Left lung (tissue), 4 donors: ENCODE measurements at regions not wholly inside any gene's neighbourhood (a gene's known extent, or its start where the extent isn't known, plus 50 kb on each side); places are given as distances from the start of the nearest gene placed in this dataset.

Source experiments
- ATAC-seq: fragments of 200-7000 bp; cut with Tn5 transposase; one replicate; pipeline ENCODE4 v1.9.1; 2020; ENCODE audit warnings: moderate library complexity
- DNase-seq, 4 donors: peaks; one replicate each; pipeline ENCODE4 v3.0.0-alpha.2; 2013 to 2020
- H3K27ac ChIP-seq, 2 donors: fragments of 200-600 bp; sonication (generic) in 1 of 2; one replicate each; pipeline versions ENCODE4 v1.5.0 to v1.8.0; 2020 to 2021
- H3K27me3 ChIP-seq, 2 donors: fragments of 200-600 bp; sonication (generic) in 1 of 2; one replicate each; pipeline versions ENCODE4 v1.5.0 to v1.8.0; 2020 to 2021
- H3K36me3 ChIP-seq, 2 donors: fragments of 200-600 bp; sonication (generic) in 1 of 2; one replicate each; pipeline versions ENCODE4 v1.5.0 to v1.8.0; 2020 to 2021
- H3K4me1 ChIP-seq, 2 donors: fragments of 200-600 bp; one replicate each; pipeline ENCODE4 v1.8.0; 2021
- H3K4me3 ChIP-seq, 2 donors: fragments of 200-600 bp; sonication (generic) in 1 of 2; one replicate each; pipeline versions ENCODE4 v1.5.0 to v1.8.0; 2020 to 2021; ENCODE audit warnings: mild to moderate bottlenecking in 1 of 2
- H3K9me3 ChIP-seq, 2 donors: fragments of 200-600 bp; sonication (generic) in 1 of 2; one replicate each; pipeline versions ENCODE4 v1.5.0 to v1.8.0; 2020 to 2021
- intact Hi-C, 2 donors: fragments of 100-400 bp; cut with DNase I; formaldehyde crosslinking; loops; one replicate each; pipeline versions ENCODE4 v1.11.2 to v1.14.2; 2022
- TF ChIP-seq, protein P1 (sequence below), 2 donors: fragments of 200-600 bp; sonication (generic) in 1 of 2; IDR thresholded peaks; one replicate each; pipeline versions ENCODE4 v1.5.0 to v1.8.0; 2021; ENCODE audit warnings: antibody characterized with exemption in 2 of 2
- donor health status: DM: no; HTN: yes; CAD: no.
- donor health status: DM: no; HTN: no; CAD: no.

DNA sequence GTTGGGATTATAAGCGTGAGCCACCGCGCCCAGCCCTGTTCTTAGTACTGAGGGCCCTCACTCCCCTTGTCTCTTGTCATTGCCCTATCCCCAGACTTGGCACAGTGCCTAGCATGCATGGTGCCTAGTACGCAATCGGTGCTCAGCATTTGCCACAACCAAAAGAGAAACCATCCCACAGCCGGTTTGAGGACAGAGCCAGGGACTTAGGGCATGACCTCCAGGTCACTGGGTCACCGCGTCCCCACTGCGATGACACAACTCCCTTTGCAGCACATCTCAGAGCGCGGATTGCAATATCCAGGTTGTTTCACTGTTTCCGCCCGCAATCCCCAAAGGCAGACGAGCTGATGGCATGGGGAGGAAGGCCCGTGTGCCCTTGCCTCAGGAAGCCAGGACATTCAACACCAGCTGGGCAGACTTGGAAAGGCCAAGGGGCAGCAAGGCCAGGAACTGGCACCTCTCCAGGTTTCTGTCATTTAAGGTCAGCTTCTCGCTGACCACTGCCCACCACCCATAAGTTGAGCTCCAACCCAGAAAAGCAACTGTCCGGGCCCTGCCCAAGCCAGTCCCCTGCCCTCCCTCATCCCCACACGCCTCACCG is 274.5 kb downstream of the MRTFB start:
- peaks cover 0 to 7% of the 10 kb centered on the region in 2 donors for H3K9me3 ChIP-seq
- no peaks in the 10 kb centered on the region for H3K27me3 ChIP-seq
- no peaks in the 10 kb centered on the region for H3K36me3 ChIP-seq
- no peak overlapping the region for H3K4me3 ChIP-seq
- no peak for ATAC-seq
- TF ChIP-seq, protein P1, sequence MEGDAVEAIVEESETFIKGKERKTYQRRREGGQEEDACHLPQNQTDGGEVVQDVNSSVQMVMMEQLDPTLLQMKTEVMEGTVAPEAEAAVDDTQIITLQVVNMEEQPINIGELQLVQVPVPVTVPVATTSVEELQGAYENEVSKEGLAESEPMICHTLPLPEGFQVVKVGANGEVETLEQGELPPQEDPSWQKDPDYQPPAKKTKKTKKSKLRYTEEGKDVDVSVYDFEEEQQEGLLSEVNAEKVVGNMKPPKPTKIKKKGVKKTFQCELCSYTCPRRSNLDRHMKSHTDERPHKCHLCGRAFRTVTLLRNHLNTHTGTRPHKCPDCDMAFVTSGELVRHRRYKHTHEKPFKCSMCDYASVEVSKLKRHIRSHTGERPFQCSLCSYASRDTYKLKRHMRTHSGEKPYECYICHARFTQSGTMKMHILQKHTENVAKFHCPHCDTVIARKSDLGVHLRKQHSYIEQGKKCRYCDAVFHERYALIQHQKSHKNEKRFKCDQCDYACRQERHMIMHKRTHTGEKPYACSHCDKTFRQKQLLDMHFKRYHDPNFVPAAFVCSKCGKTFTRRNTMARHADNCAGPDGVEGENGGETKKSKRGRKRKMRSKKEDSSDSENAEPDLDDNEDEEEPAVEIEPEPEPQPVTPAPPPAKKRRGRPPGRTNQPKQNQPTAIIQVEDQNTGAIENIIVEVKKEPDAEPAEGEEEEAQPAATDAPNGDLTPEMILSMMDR (IDR thresholded peaks at IDR 0.05): no peak
- no peak for DNase-seq
- intact Hi-C loops: no loop called here
- H3K4me1 ChIP-seq: no peaks in the 10 kb centered on the region
- no peak overlapping the region for H3K27ac ChIP-seq

DNA sequence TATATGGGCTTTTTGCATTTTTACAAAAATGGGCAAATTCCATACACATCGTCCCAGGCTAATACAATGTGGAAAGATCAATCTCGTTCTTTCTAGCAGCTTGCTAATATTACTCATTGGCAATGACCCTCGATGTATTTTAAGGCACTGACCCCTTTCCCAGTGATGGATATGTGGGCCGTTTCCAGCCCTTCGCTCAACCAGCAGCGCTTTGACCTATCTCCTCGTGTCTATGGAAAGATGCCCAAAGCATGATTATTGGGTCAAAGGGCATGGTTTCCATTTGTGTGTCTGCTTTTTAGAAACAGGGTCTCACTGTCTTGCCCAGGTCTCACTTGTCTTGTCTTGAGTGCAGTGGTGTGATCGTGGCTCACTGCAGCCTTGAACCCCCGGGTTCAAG is 273.8 kb downstream of the MRTFB start:
- Histone ChIP-seq H3K36me3 (no peaks in the 10 kb centered on the region), H3K27me3 (no peaks in the 10 kb centered on the region), H3K4me3 (no peak overlapping the region), H3K27ac (no peak overlapping the region), H3K9me3 (peaks cover 0 to 7% of the 10 kb centered on the region in 2 donors), H3K4me1 (no peaks in the 10 kb centered on the region)
- TF ChIP-seq, protein P1 (IDR thresholded peaks at IDR 0.05): no peak
- intact Hi-C loops: no loop called here
- DNase-seq (no peak), ATAC-seq (no peak)

GRCh38 chr16:14344292-14344691 is 273.2 kb downstream of the MRTFB start:
- Histone ChIP-seq H3K9me3 (peaks cover 0 to 7% of the 10 kb centered on the region in 2 donors), H3K27me3 (no peaks in the 10 kb centered on the region), H3K36me3 (no peaks in the 10 kb centered on the region), H3K4me3 (no peak overlapping the region), H3K4me1 (no peaks in the 10 kb centered on the region), H3K27ac (no peak overlapping the region)
- DNase-seq (no peak), ATAC-seq (no peak)
- TF ChIP-seq, protein P1 (IDR thresholded peaks at IDR 0.05): no peak
- intact Hi-C loops: no loop called here

DNA sequence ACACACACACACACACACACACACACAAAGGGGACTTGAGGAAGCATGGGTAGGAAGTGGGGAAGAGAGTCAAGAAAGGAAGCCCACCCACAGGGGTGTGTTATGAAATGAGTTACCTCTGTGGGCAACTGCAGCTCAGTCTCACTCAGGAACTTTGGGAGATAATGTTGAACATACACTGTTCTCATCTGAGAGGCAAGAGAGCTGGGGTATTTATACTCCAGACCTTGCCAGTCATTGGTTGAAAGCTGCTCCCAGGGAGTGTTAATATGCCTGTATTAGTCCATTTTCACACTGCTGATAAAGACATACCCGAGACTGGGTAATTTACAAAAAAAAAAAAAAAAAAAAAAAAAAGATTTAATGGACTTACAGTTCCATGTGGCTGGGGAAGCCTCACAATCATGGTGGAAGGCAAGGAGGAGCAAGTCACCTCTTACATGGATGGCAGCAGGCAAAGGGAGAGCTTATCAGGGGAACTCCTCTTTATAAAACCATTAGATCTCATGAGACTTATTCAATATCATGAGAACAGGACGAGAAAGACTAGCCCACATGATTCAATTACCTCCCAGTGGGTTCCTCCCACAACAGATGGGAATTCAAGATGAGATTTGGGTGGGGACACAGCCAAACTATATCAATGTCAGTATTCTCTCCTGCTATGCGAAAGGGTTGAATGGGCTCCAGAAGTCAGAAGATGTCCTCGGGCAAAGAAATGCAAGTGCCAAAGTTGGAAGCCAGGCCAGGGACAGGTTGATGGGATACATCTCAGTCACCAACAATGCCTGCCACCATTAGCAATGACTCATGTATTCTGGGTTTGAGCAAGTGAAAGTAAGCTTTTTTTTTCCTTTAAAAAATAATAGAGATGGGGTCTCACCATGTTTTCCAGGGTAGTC is 270.5 kb downstream of the MRTFB start:
- H3K36me3 ChIP-seq: no peaks in the 10 kb centered on the region
- no peaks in the 10 kb centered on the region for H3K4me1 ChIP-seq
- no peak overlapping the region for H3K27ac ChIP-seq
- no peaks in the 10 kb centered on the region for H3K27me3 ChIP-seq
- TF ChIP-seq, protein P1 (IDR thresholded peaks at IDR 0.05): no peak
- DNase-seq (no peak), ATAC-seq (no peak)
- intact Hi-C loops: no loop called here
- no peak overlapping the region for H3K4me3 ChIP-seq
- H3K9me3 ChIP-seq: peaks cover 0 to 7% of the 10 kb centered on the region in 2 donors

- no peak for ATAC-seq
- DNase-seq: no peak
- no peak overlapping the region for H3K4me3 ChIP-seq
- peaks cover 0 to 7% of the 10 kb centered on the region in 2 donors for H3K9me3 ChIP-seq
- intact Hi-C loops: no loop called here
- no peaks in the 10 kb centered on the region for H3K27me3 ChIP-seq
- no peaks in the 10 kb centered on the region for H3K36me3 ChIP-seq
- no peak overlapping the region for H3K27ac ChIP-seq
- no peaks in the 10 kb centered on the region for H3K4me1 ChIP-seq
- TF ChIP-seq, protein P1 (IDR thresholded peaks at IDR 0.05): no peak
Measured at GRCh38 chr16:14339694-14340093, 268.6 kb downstream of the MRTFB start.
